HS-5 (cell line): ENCODE measurements at regions not wholly inside any gene's neighbourhood (a gene's known extent, or its start where the extent isn't known, plus 50 kb on each side); places are given as distances from the start of the nearest gene placed in this dataset.
"Not testable (repeated sequence)": the region's sequence is repeated elsewhere in the genome, so short reads cannot be mapped to it uniquely, and the experiment has no call there.

Experiments
- DNase-seq: peaks from one replicate; pipeline ENCODE4 v3.0.0-alpha.2; 2012; ENCODE audit warnings: low read depth

GRCh38 chr12:14032191-14032590 is 50.8 kb upstream of the GRIN2B start:
- DNase-seq, result not testable (repeated sequence)

- DNase-seq, result no peak
Measured at GRCh38 chr12:14043776-14044175, 62.4 kb upstream of the GRIN2B start.

GRCh38 chr12:14048941-14049545 is 67.6 kb upstream of the GRIN2B start:
- no peak for DNase-seq

GRCh38 chr12:14057895-14058294 is 76.5 kb upstream of the GRIN2B start:
- no peak for DNase-seq

- DNase-seq, result no peak
Measured at GRCh38 chr12:14058717-14059116, 77.3 kb upstream of the GRIN2B start.

GRCh38 chr12:14059548-14059947 is 78.1 kb upstream of the GRIN2B start:
- no peak for DNase-seq

- no peak for DNase-seq
Measured at GRCh38 chr12:14065616-14066015, 84.2 kb upstream of the GRIN2B start.

GRCh38 chr12:14066021-14066420 is 84.6 kb upstream of the GRIN2B start:
- no peak for DNase-seq

GRCh38 chr12:14068961-14069360 is 87.6 kb upstream of the GRIN2B start:
- no peak for DNase-seq

GRCh38 chr12:14071833-14072232 is 90.4 kb upstream of the GRIN2B start:
- no peak for DNase-seq

GRCh38 chr12:14072987-14073386 is 91.6 kb upstream of the GRIN2B start:
- DNase-seq, result no peak

- no peak for DNase-seq
Measured at GRCh38 chr12:14075797-14076393, 94.5 kb upstream of the GRIN2B start.

GRCh38 chr12:14076538-14076937 is 95.1 kb upstream of the GRIN2B start:
- no peak for DNase-seq

GRCh38 chr12:14086838-14087237 is 105.4 kb upstream of the GRIN2B start:
- no peak for DNase-seq

GRCh38 chr12:14099994-14100393 is 118.6 kb upstream of the GRIN2B start:
- DNase-seq, result no peak

- not testable (repeated sequence) for DNase-seq
Measured at GRCh38 chr12:14101556-14101955, 120.2 kb upstream of the GRIN2B start.

GRCh38 chr12:14111230-14111865 is 129.9 kb upstream of the GRIN2B start:
- DNase-seq, result no peak

- DNase-seq, result no peak
Measured at GRCh38 chr12:14113031-14113430, 131.6 kb upstream of the GRIN2B start.

GRCh38 chr12:14126692-14127091 is 145.3 kb upstream of the GRIN2B start:
- DNase-seq, result no peak

- no peak for DNase-seq
Measured at GRCh38 chr12:14129611-14130195, 148.3 kb upstream of the GRIN2B start.

- no peak for DNase-seq
Measured at GRCh38 chr12:14135996-14136395, 154.6 kb upstream of the GRIN2B start.

GRCh38 chr12:14138495-14138894 is 157.1 kb upstream of the GRIN2B start:
- DNase-seq, result no peak
